ENCODE measurements at regions not wholly inside any gene's neighbourhood (a gene's known extent, or its start where the extent isn't known, plus 50 kb on each side); places are given as distances from the start of the nearest gene placed in this dataset.

GRCh38 chr3:83655083-83655482 is 1303.7 kb upstream of the CADM2 start:
- DNase-seq (ENCODE audit: low read depth, low spot score) (no peak), ATAC-seq (no peak)
- TF ChIP-seq SP1 (IDR thresholded peaks at IDR 0.05; ENCODE audit: low read depth): no peak
- TF ChIP-seq SIN3A (IDR thresholded peaks at IDR 0.05; ENCODE audit: low read depth): no peak
- TF ChIP-seq CEBPB (IDR thresholded peaks at IDR 0.05; ENCODE audit: low read depth): no peak
- TF ChIP-seq FOSL1 (IDR thresholded peaks at IDR 0.05; ENCODE audit: low read depth): no peak
- no peak for TF ChIP-seq ELF1 (IDR thresholded peaks at IDR 0.05; ENCODE audit: borderline replicate concordance, low read depth)
- no peak for TF ChIP-seq ZFX (IDR thresholded peaks at IDR 0.05)
- no peak for TF ChIP-seq ZBTB33 (IDR thresholded peaks at IDR 0.05; ENCODE audit: extremely low read depth, insufficient replicate concordance, low read length)
- TF ChIP-seq POLR2A (IDR thresholded peaks at IDR 0.05; ENCODE audit: borderline replicate concordance, extremely low read depth, insufficient read depth, insufficient read length): no peak
- no peak for TF ChIP-seq EGR1 (IDR thresholded peaks at IDR 0.05; ENCODE audit: low read depth)
- TF ChIP-seq EZH2 (IDR thresholded peaks at IDR 0.05): no peak
- no peak for TF ChIP-seq RAD21 (IDR thresholded peaks at IDR 0.05; ENCODE audit: low read depth)
- TF ChIP-seq REST (IDR thresholded peaks at IDR 0.05; ENCODE audit: low read depth): no peak
- TF ChIP-seq JUND (IDR thresholded peaks at IDR 0.05): no peak
- TF ChIP-seq ZNF274 (IDR thresholded peaks at IDR 0.05; ENCODE audit: low read depth, low read length): no peak
- TF ChIP-seq SRF (IDR thresholded peaks at IDR 0.05; ENCODE audit: low read depth): no peak
- TF ChIP-seq POLR2AphosphoS5 (IDR thresholded peaks at IDR 0.05; ENCODE audit: low read depth, low read length): no peak
- no peak for TF ChIP-seq TCF7L2 (IDR thresholded peaks at IDR 0.05; ENCODE audit: borderline replicate concordance, extremely low read depth, insufficient read depth, insufficient read length)
- Histone ChIP-seq H3K4me3 (replicated peaks in 1 of 2; ENCODE audit: low read depth in 1 of 2, low read length in 2 of 2) (no peak overlapping the region), H3K4me1 (ENCODE audit: control insufficient read depth in 1 of 2, insufficient read depth in 2 of 2, low read length in 2 of 2) (no peaks in the 10 kb centered on the region), H3K79me2 (ENCODE audit: insufficient read depth, low read length) (no peaks in the 10 kb centered on the region), H3K27ac (ENCODE audit: low read depth, low read length) (no peak overlapping the region), H3K4me2 (ENCODE audit: low read length) (no peak overlapping the region), H3K9ac (ENCODE audit: low read length) (no peak overlapping the region), H3K9me2 (ENCODE audit: insufficient read depth) (no peaks in the 10 kb centered on the region), H3K27me3 (ENCODE audit: insufficient read depth, low read length) (no peaks in the 10 kb centered on the region), H4K20me1 (ENCODE audit: insufficient read depth) (no peaks in the 10 kb centered on the region), H3K9me3 (ENCODE audit: control insufficient read depth in 1 of 2, insufficient read depth in 1 of 2, low read depth in 1 of 2, low read length in 2 of 2) (peaks cover 12 to 22% of the 10 kb centered on the region in 2 experiments), H2AFZ (ENCODE audit: low read depth, low read length, poor library complexity, severe bottlenecking) (no peak overlapping the region), H3K36me3 (ENCODE audit: control insufficient read depth in 1 of 2, insufficient read depth in 2 of 2, low read length in 2 of 2) (no peaks in the 10 kb centered on the region)
- ChIA-PET CTCF (no interaction called here), POLR2A (no interaction called here), RAD21 (ENCODE audit: low non-redundant PET in 1 of 2, low total read pairs in 2 of 2, uncharacterized antibody in 2 of 2, unreplicated experiment in 2 of 2) (no interaction called here)
- intact Hi-C loops (cut with micrococcal nuclease): no loop called here
- BruUV-seq (replicated peaks): no TSS peak
